NCI-H460 (cell line): ENCODE measurements at regions not wholly inside any gene's neighbourhood (a gene's known extent, or its start where the extent isn't known, plus 50 kb on each side); places are given as distances from the start of the nearest gene placed in this dataset.

ENCODE experiments used
- DNase-seq: peaks from one replicate; pipeline ENCODE4 v3.0.0-alpha.2; 2016; ENCODE audit warnings: low read depth; ENCODE audit errors: extremely low read depth

GRCh38 chr14:66092748-66093147 is 393.4 kb upstream of the CCDC196 start:
- DNase-seq, result no peak

- DNase-seq, result no peak
These were observed 392.0 kb upstream of the CCDC196 start for GRCh38 chr14:66094001-66094727.

GRCh38 chr14:66099451-66099850 is 386.7 kb upstream of the CCDC196 start:
- DNase-seq, result no peak

GRCh38 chr14:66099931-66100330 is 386.2 kb upstream of the CCDC196 start:
- no peak for DNase-seq

GRCh38 chr14:66101662-66102061 is 384.5 kb upstream of the CCDC196 start:
- no peak for DNase-seq

GRCh38 chr14:66104486-66104885 is 381.7 kb upstream of the CCDC196 start:
- DNase-seq, result no peak

GRCh38 chr14:66105815-66106214 is 380.4 kb upstream of the CCDC196 start:
- no peak for DNase-seq

GRCh38 chr14:66109426-66109825 is 376.7 kb upstream of the CCDC196 start:
- no peak for DNase-seq

- no peak for DNase-seq
These were observed 374.3 kb upstream of the CCDC196 start for GRCh38 chr14:66111891-66112290.

GRCh38 chr14:66114071-66114470 is 372.1 kb upstream of the CCDC196 start:
- no peak for DNase-seq

GRCh38 chr14:66115740-66116502 is 370.2 kb upstream of the CCDC196 start:
- DNase-seq, result no peak

GRCh38 chr14:66116732-66117131 is 369.4 kb upstream of the CCDC196 start:
- DNase-seq, result no peak

- DNase-seq, result peak; percentile 30
These were observed 368.6 kb upstream of the CCDC196 start for GRCh38 chr14:66117600-66117999.

GRCh38 chr14:66119606-66120231 is 366.5 kb upstream of the CCDC196 start:
- no peak for DNase-seq

GRCh38 chr14:66120402-66120801 is 365.8 kb upstream of the CCDC196 start:
- DNase-seq, result no peak

- no peak for DNase-seq
These were observed 364.3 kb upstream of the CCDC196 start for GRCh38 chr14:66121859-66122258.

GRCh38 chr14:66129224-66129623 is 356.9 kb upstream of the CCDC196 start:
- no peak for DNase-seq

GRCh38 chr14:66131111-66131510 is 355.1 kb upstream of the CCDC196 start:
- no peak for DNase-seq

- no peak for DNase-seq
These were observed 352.5 kb upstream of the CCDC196 start for GRCh38 chr14:66133666-66134065.

GRCh38 chr14:66135831-66136230 is 350.3 kb upstream of the CCDC196 start:
- DNase-seq, result no peak

- no peak for DNase-seq
These were observed 349.1 kb upstream of the CCDC196 start for GRCh38 chr14:66137081-66137480.

GRCh38 chr14:66139432-66139831 is 346.7 kb upstream of the CCDC196 start:
- DNase-seq, result no peak
